ENCODE measurements at regions not wholly inside any gene's neighbourhood (a gene's known extent, or its start where the extent isn't known, plus 50 kb on each side); places are given as distances from the start of the nearest gene placed in this dataset.

GRCh38 chr15:37520026-37520425, 414.4 kb upstream of the TMCO5A start:
- H3K27me3 ChIP-seq (ENCODE audit: control insufficient read depth, insufficient read depth, low read length): no peaks in the 10 kb centered on the region

DNA sequence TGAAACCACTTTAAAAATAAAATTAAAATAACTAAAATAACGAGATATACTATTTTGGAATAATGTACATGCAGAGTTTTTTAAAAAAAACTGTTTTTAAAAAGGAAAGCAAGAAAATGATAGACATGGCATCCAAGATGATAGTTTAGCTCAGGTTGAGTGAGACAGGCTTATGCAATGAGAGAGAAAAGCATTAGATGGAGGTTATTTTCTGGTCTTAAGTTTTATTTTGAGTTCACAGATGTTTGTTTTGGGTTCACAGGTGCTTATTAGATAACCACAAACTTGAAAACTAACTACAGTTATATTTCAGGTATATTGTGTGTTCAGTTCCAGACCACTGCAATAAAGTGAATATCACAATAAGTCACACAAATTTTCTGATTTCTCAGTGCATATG, 413.6 kb upstream of the TMCO5A start:
- Histone ChIP-seq H3K36me3 (ENCODE audit: control insufficient read depth, insufficient read depth, low read length) (no peaks in the 10 kb centered on the region), H3K4me3 (ENCODE audit: low read depth, low read length) (no peak overlapping the region), H3K27me3 (ENCODE audit: control insufficient read depth, insufficient read depth, low read length) (no peaks in the 10 kb centered on the region)
- no peak for TF ChIP-seq CTCF (IDR thresholded peaks at IDR 0.05; ENCODE audit: insufficient read depth, low read length, poor library complexity, severe bottlenecking)
- no peak for DNase-seq (ENCODE audit: low read depth)

More at GRCh38 chr15:37520026-37520425, 414.4 kb upstream of the TMCO5A start:
- no peak for TF ChIP-seq CTCF (IDR thresholded peaks at IDR 0.05; ENCODE audit: insufficient read depth, low read length, poor library complexity, severe bottlenecking)
- no peak for DNase-seq (ENCODE audit: low read depth)
- Histone ChIP-seq H3K36me3 (ENCODE audit: control insufficient read depth, insufficient read depth, low read length) (no peaks in the 10 kb centered on the region), H3K4me3 (ENCODE audit: low read depth, low read length) (no peak overlapping the region)

DNA sequence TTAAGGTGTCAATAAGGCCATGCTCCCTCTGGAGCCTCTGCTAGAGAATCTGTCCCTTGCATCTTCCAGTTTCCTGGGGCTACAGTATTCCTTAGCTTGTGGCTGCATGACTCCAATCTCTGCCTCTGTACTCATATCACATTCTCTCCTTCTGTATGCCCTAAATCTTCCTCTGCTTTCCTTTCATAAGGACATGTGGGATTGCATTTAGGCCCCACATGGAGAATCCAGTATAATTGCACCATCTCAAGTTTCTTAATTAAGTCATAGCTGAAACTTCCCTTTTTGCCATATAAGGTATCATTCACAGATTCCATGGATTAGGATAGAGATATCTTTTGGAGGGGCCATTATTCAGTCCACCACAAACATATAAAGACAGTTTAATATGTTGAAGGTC, 409.8 kb upstream of the TMCO5A start:
- no peak overlapping the region for H3K4me3 ChIP-seq (ENCODE audit: low read depth, low read length)
- TF ChIP-seq CTCF (IDR thresholded peaks at IDR 0.05; ENCODE audit: insufficient read depth, low read length, poor library complexity, severe bottlenecking): no peak
- no peak for DNase-seq (ENCODE audit: low read depth)
- H3K27me3 ChIP-seq (ENCODE audit: control insufficient read depth, insufficient read depth, low read length): no peaks in the 10 kb centered on the region
- H3K36me3 ChIP-seq (ENCODE audit: control insufficient read depth, insufficient read depth, low read length): no peaks in the 10 kb centered on the region

DNA sequence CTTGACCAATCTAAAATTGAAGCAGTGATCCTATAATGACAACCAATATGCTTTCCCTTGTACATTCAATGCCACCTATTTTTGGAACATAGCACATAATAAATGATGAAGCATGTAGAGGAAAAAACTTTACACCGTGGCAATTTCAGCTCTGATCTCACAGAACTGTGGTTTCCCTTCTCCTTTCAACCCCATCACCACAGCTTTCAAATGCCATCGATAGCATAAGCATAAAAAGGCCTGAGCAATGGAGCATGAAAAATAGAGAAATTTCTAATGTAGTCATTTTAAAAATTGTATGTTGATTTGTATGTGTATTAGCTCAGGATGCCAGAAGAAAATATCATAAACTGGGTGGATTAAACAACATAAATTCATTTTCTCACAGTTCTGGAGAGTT, 406.0 kb upstream of the TMCO5A start:
- Histone ChIP-seq H3K27me3 (ENCODE audit: control insufficient read depth, insufficient read depth, low read length) (no peaks in the 10 kb centered on the region), H3K36me3 (ENCODE audit: control insufficient read depth, insufficient read depth, low read length) (no peaks in the 10 kb centered on the region), H3K4me3 (ENCODE audit: low read depth, low read length) (no peak overlapping the region)
- DNase-seq (ENCODE audit: low read depth): no peak
- no peak for TF ChIP-seq CTCF (IDR thresholded peaks at IDR 0.05; ENCODE audit: insufficient read depth, low read length, poor library complexity, severe bottlenecking)

- Histone ChIP-seq H3K36me3 (ENCODE audit: control insufficient read depth, insufficient read depth, low read length) (no peaks in the 10 kb centered on the region), H3K27me3 (ENCODE audit: control insufficient read depth, insufficient read depth, low read length) (no peaks in the 10 kb centered on the region), H3K4me3 (ENCODE audit: low read depth, low read length) (no peak overlapping the region)
- DNase-seq (ENCODE audit: low read depth): no peak
- TF ChIP-seq CTCF (IDR thresholded peaks at IDR 0.05; ENCODE audit: insufficient read depth, low read length, poor library complexity, severe bottlenecking): no peak
These were observed 397.4 kb upstream of the TMCO5A start for GRCh38 chr15:37536967-37537605.

- no peak overlapping the region for H3K4me3 ChIP-seq (ENCODE audit: low read depth, low read length)
- TF ChIP-seq CTCF (IDR thresholded peaks at IDR 0.05; ENCODE audit: insufficient read depth, low read length, poor library complexity, severe bottlenecking): no peak
- no peaks in the 10 kb centered on the region for H3K36me3 ChIP-seq (ENCODE audit: control insufficient read depth, insufficient read depth, low read length)
- no peak for DNase-seq (ENCODE audit: low read depth)
- no peaks in the 10 kb centered on the region for H3K27me3 ChIP-seq (ENCODE audit: control insufficient read depth, insufficient read depth, low read length)
These were observed 396.6 kb upstream of the TMCO5A start for GRCh38 chr15:37537802-37538201.

Data from kidney epithelial cell (primary cell).